IMR-90 (cell line): ENCODE measurements at regions not wholly inside any gene's neighbourhood (a gene's known extent, or its start where the extent isn't known, plus 50 kb on each side); places are given as distances from the start of the nearest gene placed in this dataset.

Experiments
- ATAC-seq: fragments of 200-7000 bp; cut with Tn5 transposase; 2 replicates; pipeline ENCODE4 v1.9.1; 2020; ENCODE audit warnings: low read depth, mild to moderate bottlenecking, moderate library complexity
- BruUV-seq: library from RNA; stranded (reverse); fragments of 400-500 nt; replicated peaks from 2 replicates; lab custom pipeline; 2021; lab: Mats Ljungman, UMichigan
- CTCF ChIA-PET: fragments of 300-600 bp; formaldehyde crosslinking; extraction: SDS; loops from one replicate; lab custom pipeline; 2021; ENCODE audit warnings: antibody characterized with exemption; lab: Yijun Ruan, JAX
- POLR2A ChIA-PET: fragments of 300-600 bp; sonication (Branson Sonifier 250); formaldehyde crosslinking; loops from one replicate; lab custom pipeline; 2022; ENCODE audit warnings: antibody characterized with exemption; ENCODE audit not compliant: unreplicated experiment; lab: Charles Lee
- DNase-seq: peaks from one replicate; pipeline ENCODE4 v3.0.0; 2013
- H2AFZ ChIP-seq: replicated peaks from 2 replicates; pipeline ENCODE3; 2013; ENCODE audit warnings: low read length, mild to moderate bottlenecking; ENCODE audit not compliant: poor library complexity
- H2AK5ac ChIP-seq: 2 replicates; pipeline ENCODE4 v1.6.1; 2013; ENCODE audit warnings: low read depth, low read length, inconsistent platforms
- H2AK9ac ChIP-seq: replicated peaks from 2 replicates; pipeline ENCODE3; 2013; ENCODE audit warnings: mild to moderate bottlenecking, low read depth, low read length, moderate library complexity; ENCODE audit not compliant: poor library complexity
- H2BK120ac ChIP-seq: 2 replicates; pipeline ENCODE4 v1.6.1; 2013; ENCODE audit warnings: low read depth, low read length, inconsistent platforms
- H2BK15ac ChIP-seq: 3 replicates; pipeline ENCODE4 v1.6.1; 2013; ENCODE audit warnings: low read depth, low read length, inconsistent platforms
- H2BK20ac ChIP-seq: 2 replicates; pipeline ENCODE4 v1.6.1; 2013; ENCODE audit warnings: low read depth, mild to moderate bottlenecking, inconsistent platforms, low read length, moderate library complexity
- H2BK5ac ChIP-seq: 2 replicates; pipeline ENCODE4 v1.6.1; 2013; ENCODE audit warnings: mild to moderate bottlenecking, low read depth, low read length, inconsistent platforms; ENCODE audit not compliant: poor library complexity, severe bottlenecking
- H3K14ac ChIP-seq: replicated peaks from 2 replicates; pipeline ENCODE4 v1.6.1; 2013; ENCODE audit warnings: low read depth, low read length, inconsistent platforms
- H3K18ac ChIP-seq: 2 replicates; pipeline ENCODE4 v1.6.1; 2013; ENCODE audit warnings: low read depth, low read length, control low read depth
- H3K23ac ChIP-seq: 2 replicates; pipeline ENCODE4 v1.6.1; 2013; ENCODE audit warnings: low read depth, low read length, inconsistent platforms
- H3K27ac ChIP-seq: 2 replicates; pipeline ENCODE4 v1.5.1; 2013; ENCODE audit warnings: mild to moderate bottlenecking, control low read depth, low read length; ENCODE audit not compliant: insufficient read depth
- H3K27me3 ChIP-seq: 2 replicates; pipeline ENCODE4 v1.6.1; 2013; ENCODE audit warnings: low read length; ENCODE audit not compliant: control insufficient read depth, insufficient read depth
- H3K36me3 ChIP-seq: 2 replicates; pipeline ENCODE4 v1.6.1; 2013; ENCODE audit warnings: low read length, mixed read lengths; ENCODE audit not compliant: control insufficient read depth, insufficient read depth
- H3K4ac ChIP-seq: 2 replicates; pipeline ENCODE4 v1.6.1; 2013; ENCODE audit warnings: low read depth, low read length, inconsistent platforms
- H3K4me1 ChIP-seq: 2 replicates; pipeline ENCODE4 v1.6.1; 2013; ENCODE audit warnings: low read length, mixed read lengths; ENCODE audit not compliant: control insufficient read depth, insufficient read depth
- H3K4me2 ChIP-seq: 2 replicates; pipeline ENCODE4 v1.6.1; 2013; ENCODE audit warnings: low read depth, mild to moderate bottlenecking, control low read depth, low read length, moderate library complexity
- H3K4me3 ChIP-seq: 2 replicates; pipeline ENCODE4 v1.5.1; 2013; ENCODE audit warnings: low read depth, mild to moderate bottlenecking, control low read depth, low read length, moderate library complexity; ENCODE audit not compliant: insufficient read depth
- H3K56ac ChIP-seq: 2 replicates; pipeline ENCODE4 v1.6.1; 2013; ENCODE audit warnings: low read length, inconsistent platforms; ENCODE audit not compliant: insufficient read depth; ENCODE audit errors: extremely low read depth
- H3K79me1 ChIP-seq, 2 experiments: 2 replicates each; pipeline ENCODE4 v1.6.1; 2013; ENCODE audit warnings: low read length in 2 of 2, inconsistent platforms in 1 of 2, low read depth in 1 of 2
- H3K9ac ChIP-seq: 2 replicates; pipeline ENCODE4 v1.6.1; 2013; ENCODE audit warnings: low read depth, low read length, control low read depth
- H3K9me1 ChIP-seq: 2 replicates; pipeline ENCODE4 v1.6.1; 2013; ENCODE audit warnings: low read length, inconsistent platforms; ENCODE audit not compliant: insufficient read depth
- H3K9me3 ChIP-seq: 2 replicates; pipeline ENCODE4 v1.6.1; 2013; ENCODE audit warnings: low read length; ENCODE audit not compliant: control insufficient read depth, insufficient read depth
- H4K20me1 ChIP-seq: 2 replicates; pipeline ENCODE4 v1.6.1; 2013; ENCODE audit warnings: low read length, inconsistent platforms; ENCODE audit not compliant: insufficient read depth
- H4K5ac ChIP-seq: 2 replicates; pipeline ENCODE4 v1.6.1; 2013; ENCODE audit warnings: mild to moderate bottlenecking, low read depth, low read length, control low read depth
- H4K8ac ChIP-seq, 2 experiments: 2 replicates each; pipeline ENCODE4 v1.6.1; 2013; ENCODE audit warnings: low read depth in 2 of 2, low read length in 2 of 2, control low read depth in 1 of 2, inconsistent platforms in 1 of 2
- H4K91ac ChIP-seq: 2 replicates; pipeline ENCODE4 v1.6.1; 2013; ENCODE audit warnings: low read depth, low read length, inconsistent platforms; ENCODE audit not compliant: insufficient read depth
- RCOR1 ChIP-seq: IDR thresholded peaks from 2 replicates; pipeline ENCODE4 v1.6.1; 2012; ENCODE audit warnings: mild to moderate bottlenecking, low read length, improper control_type of control experiment; ENCODE audit not compliant: insufficient replicate concordance
- RFX5 ChIP-seq: IDR thresholded peaks from 2 replicates; pipeline ENCODE4 v1.8.0; 2012; ENCODE audit warnings: low read depth, mild to moderate bottlenecking, low read length, moderate library complexity
- WGBS, 2 experiments: methylation state at CpG; one replicate each; pipeline versions ENCODE4 v1.1.5 to v1.1.7; 2013; ENCODE audit warnings: missing lambda C conversion rate in 2 of 2; ENCODE audit not compliant: insufficient read length in 1 of 2; ENCODE audit errors: extremely low coverage in 2 of 2; 5-methylcytosine and 5-hydroxymethylcytosine counted together
- dilution Hi-C: fragments of 300-500 bp; cut with HindIII; formaldehyde crosslinking; loops from one replicate; pipeline ENCODE4 v1.14.3; 2018; ENCODE audit warnings: low sequenced_read_pairs; ENCODE audit not compliant: unreplicated experiment
- in situ Hi-C: fragments of 300-500 bp; cut with MboI; formaldehyde crosslinking; loops from 3 replicates; pipeline ENCODE4 v1.14.3; 2019; ENCODE audit warnings: low sequenced_read_pairs, inconsistent platforms, mixed read lengths
- intact Hi-C: fragments of 100-400 bp; cut with micrococcal nuclease; formaldehyde crosslinking; loops from 2 replicates; pipeline ENCODE4 v1.10.0; 2022

- dilution Hi-C loops (no loop called here), intact Hi-C loops (no loop called here)
These were observed 378.6 kb upstream of the PRKCQ start for GRCh38 chr10:6958711-6959110.

More at GRCh38 chr10:6958711-6959110, 378.6 kb upstream of the PRKCQ start:
- no peak overlapping the region for H3K9ac ChIP-seq
- no peak overlapping the region for H4K5ac ChIP-seq
- H2BK5ac ChIP-seq, result no peak overlapping the region
- H3K4me1 ChIP-seq, result no peaks in the 10 kb centered on the region
- H3K4me3 ChIP-seq, result no peak overlapping the region
- no peak overlapping the region for H3K56ac ChIP-seq
- H2BK15ac ChIP-seq, result no peak overlapping the region
- BruUV-seq, result no TSS peak
- no peaks in the 10 kb centered on the region for H3K36me3 ChIP-seq
- H3K79me1 ChIP-seq, result no peaks in the 10 kb centered on the region
- ChIA-PET POLR2A (no interaction called here), CTCF (no interaction called here)
- H2AK9ac ChIP-seq, result no peak overlapping the region
- WGBS, 2 experiments, result no CpG with 5 or more reads among the region's 1 CpG
- TF ChIP-seq RFX5 (no peak), RCOR1 (no peak)
- H2BK20ac ChIP-seq, result no peak overlapping the region
- H2AFZ ChIP-seq, result no peak overlapping the region
- no peaks in the 10 kb centered on the region for H3K9me3 ChIP-seq
- H3K23ac ChIP-seq, result no peak overlapping the region
- ATAC-seq, result no peak
- no peak overlapping the region for H4K91ac ChIP-seq
- H4K8ac ChIP-seq, result no peak overlapping the region
- no peaks in the 10 kb centered on the region; the same call in none of the 2 replicates for H3K27me3 ChIP-seq
- DNase-seq, result no peak
- no peak overlapping the region for H3K18ac ChIP-seq
- no peak overlapping the region for H3K4me2 ChIP-seq
- no peaks in the 10 kb centered on the region for H3K9me1 ChIP-seq
- no peak overlapping the region for H3K14ac ChIP-seq
- H3K27ac ChIP-seq, result no peak overlapping the region
- H4K20me1 ChIP-seq, result no peaks in the 10 kb centered on the region
- in situ Hi-C loops, result no loop called here
- no peak overlapping the region for H2BK120ac ChIP-seq
- H3K4ac ChIP-seq, result no peak overlapping the region
- no peak overlapping the region for H2AK5ac ChIP-seq
